ENCODE measurements at regions not wholly inside any gene's neighbourhood (a gene's known extent, or its start where the extent isn't known, plus 50 kb on each side); places are given as distances from the start of the nearest gene placed in this dataset.

DNA sequence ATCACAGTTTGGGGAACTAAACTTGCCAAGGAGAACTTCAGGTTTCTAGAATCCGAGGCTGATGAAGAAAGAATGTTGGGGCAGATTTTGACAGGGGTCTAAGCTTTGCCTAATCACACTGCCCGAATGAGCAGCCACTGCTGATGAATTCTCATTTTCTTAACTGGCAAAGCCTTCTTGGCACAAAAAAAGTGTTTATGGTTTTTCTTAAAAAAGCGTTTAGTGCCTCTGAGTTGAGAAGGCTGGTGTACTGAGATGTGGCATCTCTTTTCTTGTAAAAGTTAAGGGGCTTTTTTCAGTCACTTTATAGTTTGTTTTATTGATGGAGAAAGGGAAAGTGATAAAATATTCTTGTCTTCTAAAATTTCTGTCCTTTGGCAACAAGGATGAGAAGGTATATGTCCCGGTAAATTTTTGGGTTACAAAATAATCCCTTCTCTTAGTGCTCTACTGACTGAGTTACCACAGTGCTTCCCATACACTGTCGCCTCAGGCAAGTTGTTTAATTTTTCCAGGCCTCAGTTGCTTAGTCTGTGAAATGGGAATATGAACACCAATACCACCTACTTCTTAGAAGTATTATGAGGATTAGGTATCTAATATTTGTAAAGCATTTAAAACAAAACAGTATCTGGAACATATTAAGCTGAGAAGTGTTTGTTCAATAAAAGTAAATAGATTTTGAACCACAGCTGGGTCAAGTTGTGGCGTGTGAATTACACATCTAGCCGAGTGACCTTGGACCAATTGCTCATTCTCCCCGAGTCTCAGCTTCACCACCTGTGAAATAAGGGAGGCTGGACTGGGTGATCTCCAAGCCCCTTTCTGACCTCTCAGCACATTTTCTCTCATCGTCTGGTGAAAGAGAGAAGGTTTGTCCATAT, 320.8 kb downstream of the HAPSTR1 start:
- Mint-ChIP-seq H3K4me1 (ENCODE audit: low read depth) (no peaks in the 10 kb centered on the region), H3K27ac (no peak overlapping the region), H3K9me3 (peaks cover 4% of the 10 kb centered on the region), H3K4me3 (ENCODE audit: low read depth) (no peak overlapping the region), H3K36me3 (ENCODE audit: low read depth) (no peaks in the 10 kb centered on the region), H3K27me3 (ENCODE audit: low read depth) (no peaks in the 10 kb centered on the region)
- DNase-seq (ENCODE audit: low spot score): no peak
- intact Hi-C loops (cut with micrococcal nuclease): no loop called here

DNA sequence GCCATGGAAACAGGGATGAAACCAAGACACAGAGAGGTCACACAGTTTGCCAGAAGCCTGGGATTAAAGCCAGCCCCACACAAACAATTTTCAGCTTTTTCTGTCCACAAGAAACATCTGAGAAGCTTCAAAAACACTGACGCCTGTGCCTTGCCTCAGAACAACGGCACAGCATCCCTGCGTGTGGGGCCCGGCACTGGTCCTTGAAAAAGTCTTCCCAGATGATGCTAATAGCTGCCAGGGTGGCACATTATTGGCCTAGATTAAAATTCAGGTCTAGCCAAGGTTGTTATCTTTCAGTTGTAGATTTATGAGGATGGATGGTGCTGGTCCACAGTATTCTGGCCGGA, 321.4 kb downstream of the HAPSTR1 start:
- no peak overlapping the region for H3K4me3 Mint-ChIP-seq (ENCODE audit: low read depth)
- H3K27ac Mint-ChIP-seq: no peak overlapping the region

DNA sequence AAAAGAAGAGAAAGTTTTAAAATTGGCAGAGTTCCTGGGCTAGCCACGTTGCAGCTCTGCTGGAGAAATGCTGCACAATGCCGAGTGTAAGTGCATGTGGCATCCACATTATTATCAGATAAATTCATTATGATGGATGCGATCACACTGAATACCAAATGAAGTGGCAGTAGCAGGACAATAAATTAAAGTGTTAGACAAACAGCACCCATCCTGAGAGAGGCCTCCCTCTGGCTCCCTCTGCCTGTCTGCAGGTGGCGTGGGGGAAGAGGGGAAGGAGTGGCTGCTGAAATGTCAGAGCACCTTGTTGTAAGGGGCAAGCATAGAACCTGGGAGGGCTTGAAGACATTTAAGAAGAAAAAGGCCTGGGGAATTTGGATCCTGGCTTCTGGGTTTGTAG, 324.1 kb downstream of the HAPSTR1 start:
- Mint-ChIP-seq H3K4me3 (ENCODE audit: low read depth) (no peak overlapping the region), H3K9me3 (peaks cover 9% of the 10 kb centered on the region), H3K36me3 (ENCODE audit: low read depth) (no peaks in the 10 kb centered on the region), H3K27me3 (ENCODE audit: low read depth) (no peaks in the 10 kb centered on the region), H3K4me1 (ENCODE audit: low read depth) (no peaks in the 10 kb centered on the region), H3K27ac (no peak overlapping the region)
- intact Hi-C loops (cut with micrococcal nuclease): no loop called here
- no peak for DNase-seq (ENCODE audit: low spot score)

More for the DNA sequence above, 321.4 kb downstream of the HAPSTR1 start:
- no peaks in the 10 kb centered on the region for H3K4me1 Mint-ChIP-seq (ENCODE audit: low read depth)
- H3K36me3 Mint-ChIP-seq (ENCODE audit: low read depth): no peaks in the 10 kb centered on the region
- no peak for DNase-seq (ENCODE audit: low spot score)
- intact Hi-C loops (cut with micrococcal nuclease): no loop called here
- no peaks in the 10 kb centered on the region for H3K27me3 Mint-ChIP-seq (ENCODE audit: low read depth)
- H3K9me3 Mint-ChIP-seq: peaks cover 4% of the 10 kb centered on the region

DNA sequence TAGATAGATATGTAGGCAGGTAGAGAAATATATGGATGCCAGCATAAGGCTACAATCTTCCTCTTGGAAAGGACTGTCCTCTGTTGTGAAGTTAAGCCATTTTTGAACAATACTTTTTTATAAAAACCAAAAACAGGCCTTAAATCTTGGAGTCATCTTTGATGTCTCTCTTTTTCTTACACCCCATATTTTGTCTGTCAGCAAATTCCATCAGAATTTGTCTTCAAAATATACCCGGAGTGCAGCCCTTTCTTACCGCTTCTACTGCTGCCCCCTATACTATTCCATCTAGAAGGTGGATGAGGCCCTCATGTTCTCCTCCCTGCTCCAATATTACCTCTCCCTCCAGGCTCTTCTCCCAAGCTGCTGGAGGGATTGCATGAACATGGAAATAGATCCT, 326.5 kb downstream of the HAPSTR1 start:
- no peak for DNase-seq (ENCODE audit: low spot score)
- Mint-ChIP-seq H3K36me3 (ENCODE audit: low read depth) (no peaks in the 10 kb centered on the region), H3K4me1 (ENCODE audit: low read depth) (no peaks in the 10 kb centered on the region), H3K9me3 (peaks cover 9% of the 10 kb centered on the region), H3K27ac (no peak overlapping the region), H3K4me3 (ENCODE audit: low read depth) (no peak overlapping the region), H3K27me3 (ENCODE audit: low read depth) (no peaks in the 10 kb centered on the region)
- intact Hi-C loops (cut with micrococcal nuclease): no loop called here

DNA sequence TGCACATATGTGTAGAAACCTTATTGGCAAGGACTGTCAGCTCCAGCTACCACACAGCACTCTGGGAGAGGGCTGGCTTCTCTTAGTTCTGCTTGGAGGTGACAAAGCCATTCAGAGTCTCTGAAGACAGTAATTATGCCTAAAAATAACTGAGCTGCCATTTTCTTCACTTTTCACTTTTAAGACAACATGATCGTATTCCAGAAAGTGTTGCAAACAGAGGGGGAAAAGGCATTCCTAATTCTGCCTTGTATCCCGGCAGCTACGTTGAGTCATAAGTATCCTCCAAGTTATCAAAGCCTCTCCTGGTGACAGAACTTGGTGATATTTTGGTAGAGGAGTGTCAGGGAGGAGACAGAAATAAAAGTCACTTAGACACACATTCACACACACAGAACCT, 327.7 kb downstream of the HAPSTR1 start:
- no peak for DNase-seq (ENCODE audit: low spot score)
- Mint-ChIP-seq H3K9me3 (peaks cover 9% of the 10 kb centered on the region), H3K4me1 (ENCODE audit: low read depth) (no peaks in the 10 kb centered on the region), H3K36me3 (ENCODE audit: low read depth) (no peaks in the 10 kb centered on the region), H3K4me3 (ENCODE audit: low read depth) (no peak overlapping the region), H3K27me3 (ENCODE audit: low read depth) (no peaks in the 10 kb centered on the region), H3K27ac (no peak overlapping the region)
- intact Hi-C loops (cut with micrococcal nuclease): no loop called here

DNA sequence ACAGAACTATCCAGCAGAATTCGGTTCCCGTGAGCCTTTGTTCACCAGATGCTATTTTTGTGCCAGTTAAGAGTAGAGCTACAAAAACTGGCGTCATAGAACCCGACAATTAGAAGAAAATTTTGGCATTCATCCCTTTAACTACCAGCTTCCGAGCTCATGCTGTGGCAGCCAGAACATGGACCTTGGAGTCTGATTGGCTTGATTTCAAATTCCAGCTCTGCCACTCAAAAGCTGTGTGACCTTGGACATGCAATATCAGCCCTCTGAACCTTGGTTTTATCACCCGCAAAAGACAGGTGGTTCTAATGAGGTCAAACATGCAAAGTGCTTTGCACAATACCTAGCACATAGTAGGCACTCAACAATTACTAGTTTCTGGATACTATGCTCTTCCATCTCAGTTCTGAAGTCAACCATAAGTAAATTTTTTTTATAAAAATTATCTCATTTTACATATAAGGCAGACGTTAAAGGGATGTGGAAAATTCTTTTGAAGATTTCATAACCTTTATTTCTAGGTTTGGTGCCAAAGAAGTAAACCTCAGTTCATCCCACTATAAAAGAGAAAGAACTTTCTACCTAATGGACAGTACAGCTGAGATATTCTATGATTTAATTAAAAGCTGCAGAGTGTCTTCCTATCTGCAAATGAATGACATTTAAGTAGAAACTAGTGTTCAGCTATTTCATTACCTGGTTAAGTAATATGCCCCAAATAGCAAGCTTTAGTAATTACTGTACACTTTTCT, 331.5 kb downstream of the HAPSTR1 start:
- Mint-ChIP-seq H3K9me3 (peaks cover 4% of the 10 kb centered on the region), H3K4me1 (ENCODE audit: low read depth) (no peaks in the 10 kb centered on the region), H3K4me3 (ENCODE audit: low read depth) (no peak overlapping the region), H3K27me3 (ENCODE audit: low read depth) (no peaks in the 10 kb centered on the region), H3K27ac (no peak overlapping the region), H3K36me3 (ENCODE audit: low read depth) (no peaks in the 10 kb centered on the region)
- DNase-seq (ENCODE audit: low spot score): no peak
- intact Hi-C loops (cut with micrococcal nuclease): no loop called here

DNA sequence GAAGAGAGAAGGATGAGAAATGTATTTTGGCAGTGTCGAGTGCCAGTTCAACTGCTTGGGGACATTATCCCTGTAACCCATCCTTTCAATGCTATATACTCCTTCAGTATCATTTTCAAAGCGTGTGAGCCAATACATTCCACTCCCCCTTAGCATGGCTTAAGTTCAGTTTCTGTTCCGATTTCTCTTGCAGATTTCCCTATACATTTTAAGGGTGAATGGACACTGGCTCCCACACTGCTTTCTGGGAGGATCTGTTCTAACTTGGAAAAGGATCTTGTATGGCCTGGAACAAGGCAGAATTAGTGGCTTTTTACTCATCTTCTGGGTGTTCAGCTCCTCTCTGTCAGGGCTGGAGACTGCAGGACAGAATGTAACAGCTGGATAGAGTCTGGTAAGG, 333.8 kb downstream of the HAPSTR1 start:
- H3K27me3 Mint-ChIP-seq (ENCODE audit: low read depth): no peaks in the 10 kb centered on the region
- H3K4me1 Mint-ChIP-seq (ENCODE audit: low read depth): no peaks in the 10 kb centered on the region
- H3K27ac Mint-ChIP-seq: no peak overlapping the region
- no peak for DNase-seq (ENCODE audit: low spot score)
- no peak overlapping the region for H3K4me3 Mint-ChIP-seq (ENCODE audit: low read depth)
- H3K9me3 Mint-ChIP-seq: no peaks in the 10 kb centered on the region
- intact Hi-C loops (cut with micrococcal nuclease): no loop called here
- no peaks in the 10 kb centered on the region for H3K36me3 Mint-ChIP-seq (ENCODE audit: low read depth)

DNA sequence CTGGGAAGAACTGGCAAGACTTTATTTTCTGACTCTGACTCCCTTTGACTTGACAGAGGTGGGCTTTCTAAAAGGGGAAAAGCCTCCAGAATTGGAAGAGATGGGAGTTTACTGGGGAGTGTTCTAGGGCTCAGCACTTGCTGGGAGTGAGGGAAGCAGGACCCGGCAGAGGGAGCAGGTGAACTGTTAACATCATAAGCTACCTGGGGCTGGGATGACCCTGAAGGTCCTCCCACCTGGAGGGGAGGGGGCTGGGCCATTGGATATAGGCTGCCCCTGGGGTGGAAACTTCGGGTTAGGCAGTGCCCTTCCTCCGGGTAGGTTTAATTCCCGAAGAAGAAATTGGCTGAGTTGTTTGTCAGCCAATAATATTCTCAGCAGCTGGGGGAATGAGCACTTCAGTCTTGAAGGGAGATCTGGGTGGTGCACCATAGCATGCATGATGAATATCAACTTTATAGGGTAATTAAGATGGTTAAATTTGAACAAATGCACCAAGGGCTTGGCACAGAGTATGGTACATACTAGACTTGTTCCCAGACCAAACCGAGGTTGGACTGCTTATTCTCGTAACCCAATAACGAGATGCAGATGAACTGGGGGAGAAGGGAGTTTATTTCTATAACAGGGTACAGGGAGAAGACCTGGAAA, 337.0 kb downstream of the HAPSTR1 start:
- Mint-ChIP-seq H3K27ac (no peak overlapping the region), H3K4me3 (ENCODE audit: low read depth) (no peak overlapping the region), H3K4me1 (ENCODE audit: low read depth) (no peaks in the 10 kb centered on the region), H3K9me3 (no peaks in the 10 kb centered on the region), H3K27me3 (ENCODE audit: low read depth) (no peaks in the 10 kb centered on the region), H3K36me3 (ENCODE audit: low read depth) (no peaks in the 10 kb centered on the region)
- intact Hi-C loops (cut with micrococcal nuclease): no loop called here
- no peak for DNase-seq (ENCODE audit: low spot score)

DNA sequence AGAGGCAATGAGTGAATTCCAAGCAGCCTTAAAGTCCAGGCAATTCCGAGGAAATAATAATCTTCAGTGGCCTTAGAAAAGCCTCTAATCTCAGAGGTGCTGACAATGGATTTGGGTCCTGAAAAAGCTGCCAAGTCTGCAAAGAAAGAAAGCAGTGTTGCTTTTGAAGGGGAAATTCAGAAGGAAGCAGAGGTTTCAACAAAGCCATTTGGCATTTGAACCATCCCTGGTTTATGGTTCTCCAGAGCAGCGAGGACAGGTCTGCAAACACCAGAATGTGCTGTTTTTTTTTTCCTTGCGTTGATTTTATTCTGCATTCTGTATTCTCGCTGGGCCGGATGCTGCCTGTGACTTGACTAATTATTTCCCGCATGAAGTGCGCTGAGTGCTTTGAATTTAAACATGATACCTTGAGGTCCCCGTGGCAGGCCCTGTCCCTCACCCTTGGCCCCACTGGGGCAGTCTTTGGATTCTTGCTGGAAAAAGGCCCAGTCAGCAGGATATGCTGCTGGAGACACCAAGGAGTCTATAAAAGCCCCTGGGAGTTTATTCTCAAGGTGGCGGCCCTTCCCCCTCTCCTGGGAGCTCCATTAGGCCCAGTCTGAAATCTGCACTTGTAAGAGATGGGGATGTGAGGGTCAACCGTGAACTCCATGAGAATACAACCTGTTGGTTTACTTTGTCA, 338.3 kb downstream of the HAPSTR1 start:
- Mint-ChIP-seq H3K36me3 (ENCODE audit: low read depth) (no peaks in the 10 kb centered on the region), H3K27me3 (ENCODE audit: low read depth) (no peaks in the 10 kb centered on the region), H3K27ac (no peak overlapping the region), H3K4me1 (ENCODE audit: low read depth) (no peaks in the 10 kb centered on the region), H3K4me3 (ENCODE audit: low read depth) (no peak overlapping the region), H3K9me3 (no peaks in the 10 kb centered on the region)
- intact Hi-C loops (cut with micrococcal nuclease): no loop called here
- no peak for DNase-seq (ENCODE audit: low spot score)

DNA sequence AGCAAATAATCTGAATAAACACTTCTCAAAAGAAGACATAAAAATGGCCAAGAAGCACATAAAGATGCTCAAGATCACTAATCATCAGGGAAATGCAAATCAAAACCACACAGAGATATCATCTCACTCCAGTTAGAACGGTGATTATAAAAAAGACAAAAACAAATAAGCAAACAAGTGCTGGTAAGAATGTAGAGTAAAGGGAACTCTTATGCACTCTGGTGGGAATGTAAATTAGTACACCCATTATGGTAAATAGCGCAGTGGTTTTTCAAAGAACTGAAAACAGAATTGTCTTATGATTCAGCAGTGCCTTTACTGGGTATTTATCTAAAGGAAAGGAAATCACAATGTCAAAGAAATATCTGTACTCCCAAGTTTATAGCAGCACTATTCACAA, 343.2 kb downstream of the HAPSTR1 start:
- H3K27me3 Mint-ChIP-seq (ENCODE audit: low read depth): no peaks in the 10 kb centered on the region
- no peak overlapping the region for H3K4me3 Mint-ChIP-seq (ENCODE audit: low read depth)
- H3K4me1 Mint-ChIP-seq (ENCODE audit: low read depth): no peaks in the 10 kb centered on the region
- H3K9me3 Mint-ChIP-seq: peaks cover 10% of the 10 kb centered on the region
- H3K27ac Mint-ChIP-seq: no peak overlapping the region
- no peaks in the 10 kb centered on the region for H3K36me3 Mint-ChIP-seq (ENCODE audit: low read depth)
- intact Hi-C loops (cut with micrococcal nuclease): no loop called here
- DNase-seq (ENCODE audit: low spot score): no peak

DNA sequence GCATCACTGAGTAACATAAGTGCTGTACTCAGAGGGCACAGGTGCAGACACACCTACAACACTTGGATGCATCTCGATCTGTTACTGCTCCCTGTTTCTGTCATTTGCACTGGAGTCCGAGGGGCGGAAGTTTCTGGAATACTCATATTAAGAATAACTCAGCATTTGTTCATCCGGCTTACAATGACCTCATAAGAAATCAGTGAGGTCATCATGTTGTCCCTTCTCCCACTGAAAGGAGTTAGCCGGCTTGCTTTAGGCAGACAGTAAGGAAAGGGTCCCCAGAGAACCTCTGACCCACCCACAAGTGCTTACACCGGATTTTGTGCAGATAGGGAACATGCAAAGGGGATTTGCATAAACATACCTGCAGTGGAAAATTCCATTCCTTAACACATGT, 344.7 kb downstream of the HAPSTR1 start:
- no peaks in the 10 kb centered on the region for H3K4me1 Mint-ChIP-seq (ENCODE audit: low read depth)
- H3K27ac Mint-ChIP-seq: no peak overlapping the region
- peaks cover 10% of the 10 kb centered on the region for H3K9me3 Mint-ChIP-seq
- intact Hi-C loops (cut with micrococcal nuclease): no loop called here
- H3K36me3 Mint-ChIP-seq (ENCODE audit: low read depth): no peaks in the 10 kb centered on the region
- H3K4me3 Mint-ChIP-seq (ENCODE audit: low read depth): no peak overlapping the region
- H3K27me3 Mint-ChIP-seq (ENCODE audit: low read depth): no peaks in the 10 kb centered on the region
- DNase-seq (ENCODE audit: low spot score): no peak

DNA sequence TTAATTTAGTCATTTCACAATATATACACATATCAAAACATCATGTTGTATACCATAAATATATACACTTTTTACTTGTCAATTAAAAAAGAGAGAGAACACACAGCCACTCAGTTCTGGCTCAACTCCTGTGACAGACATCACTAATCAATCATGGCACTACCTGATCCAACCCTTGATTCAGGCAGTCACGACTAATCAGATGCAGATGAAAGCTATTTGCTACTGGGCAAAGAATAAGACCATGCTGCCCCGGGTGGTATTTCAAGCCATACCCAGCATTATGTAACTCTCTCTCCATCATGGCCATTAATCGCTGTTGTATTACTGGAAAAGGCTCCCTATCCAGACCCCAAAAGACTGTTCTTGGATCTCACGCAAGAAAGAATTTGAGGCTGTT, 345.7 kb downstream of the HAPSTR1 start:
- no peaks in the 10 kb centered on the region for H3K36me3 Mint-ChIP-seq (ENCODE audit: low read depth)
- no peak overlapping the region for H3K27ac Mint-ChIP-seq
- H3K27me3 Mint-ChIP-seq (ENCODE audit: low read depth): no peaks in the 10 kb centered on the region
- peaks cover 10% of the 10 kb centered on the region for H3K9me3 Mint-ChIP-seq
- no peak for DNase-seq (ENCODE audit: low spot score)
- no peaks in the 10 kb centered on the region for H3K4me1 Mint-ChIP-seq (ENCODE audit: low read depth)
- intact Hi-C loops (cut with micrococcal nuclease): no loop called here
- no peak overlapping the region for H3K4me3 Mint-ChIP-seq (ENCODE audit: low read depth)

Data from activated T-helper 2 cell treated with anti-CD3 and anti-CD28 coated beads, Interferon-gamma antibody, Interleukin-2, Interleukin-4, amounts not matched to agents 10 μg/mL and 5 μg/mL and 100 μg/mL, durations not matched to agents 14 hours and 24 hours and 36 hours (primary cell).